PC-9 (cell line): ENCODE measurements at regions not wholly inside any gene's neighbourhood (a gene's known extent, or its start where the extent isn't known, plus 50 kb on each side); places are given as distances from the start of the nearest gene placed in this dataset.

Source experiments
- BruUV-seq: library from RNA; stranded (reverse); fragments of 400-500 nt; replicated peaks from 2 replicates; lab custom pipeline; 2021; lab: Mats Ljungman, UMichigan
- CTCF ChIA-PET: fragments of 300-600 bp; sonication (Branson Sonifier 250); formaldehyde crosslinking; loops from one replicate; lab custom pipeline; 2022; ENCODE audit warnings: antibody characterized with exemption; lab: Charles Lee
- POLR2A ChIA-PET: fragments of 300-600 bp; sonication (Branson Sonifier 250); formaldehyde crosslinking; loops from one replicate; lab custom pipeline; 2022; ENCODE audit warnings: antibody characterized with exemption; ENCODE audit not compliant: unreplicated experiment; lab: Charles Lee
- DNase-seq, 2 experiments: peaks; one replicate each; pipeline versions ENCODE4 v3.0.0 to v3.0.0-alpha.2; 2015 to 2022; ENCODE audit warnings: mixed read lengths in 1 of 2
- H2AFZ ChIP-seq: fragments of 200-600 bp; sonication (generic); 2 replicates; pipeline ENCODE4 v1.8.1; 2017; ENCODE audit warnings: antibody characterized with exemption
- H3F3A ChIP-seq: fragments of 200-600 bp; sonication (generic); 2 replicates; pipeline ENCODE4 v1.8.1; 2017; ENCODE audit warnings: antibody characterized with exemption, mild to moderate bottlenecking, low read depth; ENCODE audit not compliant: insufficient read depth
- H3K27ac ChIP-seq: fragments of 200-600 bp; sonication (generic); 2 replicates; pipeline ENCODE4 v1.6.1; 2016; ENCODE audit warnings: mixed run types
- H3K27me3 ChIP-seq: fragments of 200-600 bp; sonication (generic); 2 replicates; pipeline ENCODE4 v1.6.1; 2016; ENCODE audit warnings: low read depth, mixed run types; ENCODE audit not compliant: insufficient read depth
- H3K36me3 ChIP-seq: fragments of 200-600 bp; sonication (generic); 2 replicates; pipeline ENCODE4 v1.6.1; 2016; ENCODE audit warnings: low read depth, mixed run types
- H3K4me1 ChIP-seq: fragments of 200-600 bp; sonication (generic); replicated peaks from 2 replicates; pipeline ENCODE4 v1.6.1; 2016; ENCODE audit warnings: mixed run types; ENCODE audit not compliant: insufficient read depth
- H3K4me2 ChIP-seq: fragments of 200-600 bp; sonication (generic); 2 replicates; pipeline ENCODE4 v1.6.1; 2017; ENCODE audit warnings: mixed run types
- H3K4me3 ChIP-seq: fragments of 200-600 bp; sonication (generic); 2 replicates; pipeline ENCODE4 v1.6.1; 2016; ENCODE audit warnings: mixed run types
- H3K79me2 ChIP-seq: fragments of 200-600 bp; sonication (generic); 2 replicates; pipeline ENCODE4 v1.6.1; 2017; ENCODE audit warnings: low read depth, mixed run types
- H3K9me2 ChIP-seq: fragments of 200-600 bp; sonication (generic); 2 replicates; pipeline ENCODE4 v1.8.1; 2017; ENCODE audit warnings: mild to moderate bottlenecking; ENCODE audit not compliant: insufficient read depth
- H3K9me3 ChIP-seq: fragments of 200-600 bp; sonication (generic); 2 replicates; pipeline ENCODE4 v1.8.1; 2016; ENCODE audit warnings: low read depth; ENCODE audit not compliant: insufficient read depth
- H4K20me1 ChIP-seq: fragments of 200-600 bp; sonication (generic); 2 replicates; pipeline ENCODE4 v1.8.1; 2017; ENCODE audit not compliant: insufficient read depth
- CTCF ChIP-seq: fragments of 200-600 bp; sonication (generic); conservative IDR thresholded peaks from 2 replicates; pipeline ENCODE4 v1.6.1; 2017; ENCODE audit warnings: mixed run types, antibody characterized with exemption, mild to moderate bottlenecking, moderate library complexity
- EZH2 ChIP-seq: fragments of 200-600 bp; sonication (generic); IDR thresholded peaks from 2 replicates; pipeline ENCODE4 v1.8.0; 2017; ENCODE audit warnings: antibody characterized with exemption, low read depth
- intact Hi-C: fragments of 100-400 bp; cut with micrococcal nuclease; formaldehyde crosslinking; loops from one replicate; pipeline ENCODE4 v1.10.0; 2022; ENCODE audit not compliant: unreplicated experiment

GRCh38 chr3:179505534-179505933, 54.3 kb upstream of the GNB4 start:
- no TSS peak for BruUV-seq
- Histone ChIP-seq H3K79me2 (no peaks in the 10 kb centered on the region), H3K36me3 (no peaks in the 10 kb centered on the region), H3K9me2 (no peaks in the 10 kb centered on the region), H3F3A (no peaks in the 10 kb centered on the region), H3K4me1 (no peaks in the 10 kb centered on the region), H4K20me1 (no peaks in the 10 kb centered on the region), H3K27ac (no peak overlapping the region), H3K4me3 (no peak overlapping the region), H3K4me2 (no peak overlapping the region), H3K27me3 (no peaks in the 10 kb centered on the region), H2AFZ (no peak overlapping the region), H3K9me3 (no peaks in the 10 kb centered on the region)
- DNase-seq = no peak
- TF ChIP-seq CTCF (no peak), EZH2 (no peak)
- ChIA-PET CTCF (no interaction called here), POLR2A (interaction anchor here (0.6 kb wide), 1 partner anchor 136 kb away, joined by 5 read pairs; no protein-coding TSS in a partner anchor)
- intact Hi-C loops = no loop called here

GRCh38 chr3:179506792-179507191, 55.5 kb upstream of the GNB4 start:
- H3K9me2 ChIP-seq = no peaks in the 10 kb centered on the region
- POLR2A ChIA-PET = no interaction called here
- intact Hi-C loops = no loop called here

GRCh38 chr3:179509701-179510100, 53.0 kb upstream of the ACTL6A start:
- Histone ChIP-seq H3K4me2 (no peak overlapping the region), H3K36me3 (no peaks in the 10 kb centered on the region), H3K27me3 (no peaks in the 10 kb centered on the region), H2AFZ (no peak overlapping the region), H4K20me1 (no peaks in the 10 kb centered on the region), H3K27ac (no peak overlapping the region), H3K79me2 (no peaks in the 10 kb centered on the region), H3K4me3 (no peak overlapping the region), H3K9me3 (no peaks in the 10 kb centered on the region), H3K4me1 (no peaks in the 10 kb centered on the region), H3F3A (no peaks in the 10 kb centered on the region), H3K9me2 (no peaks in the 10 kb centered on the region)
- BruUV-seq = no TSS peak
- DNase-seq = no peak
- TF ChIP-seq EZH2 (no peak), CTCF (no peak)
- intact Hi-C loops = no loop called here
- CTCF ChIA-PET = no interaction called here
- POLR2A ChIA-PET = no interaction called here

More at GRCh38 chr3:179506792-179507191, 55.5 kb upstream of the GNB4 start:
- H3K27me3 ChIP-seq = no peaks in the 10 kb centered on the region
- H3K36me3 ChIP-seq = no peaks in the 10 kb centered on the region
- TF ChIP-seq EZH2 (no peak), CTCF (no peak)
- H3K4me1 ChIP-seq = no peaks in the 10 kb centered on the region
- no peak overlapping the region for H2AFZ ChIP-seq
- no peak overlapping the region for H3K27ac ChIP-seq
- H3K4me2 ChIP-seq = no peak overlapping the region
- CTCF ChIA-PET = no interaction called here
- H3K79me2 ChIP-seq = no peaks in the 10 kb centered on the region
- BruUV-seq = no TSS peak
- no peaks in the 10 kb centered on the region for H3F3A ChIP-seq
- no peak for DNase-seq
- no peaks in the 10 kb centered on the region for H3K9me3 ChIP-seq
- no peak overlapping the region for H3K4me3 ChIP-seq
- H4K20me1 ChIP-seq = no peaks in the 10 kb centered on the region
